Mesenchymal stem cell (in vitro differentiated cells and primary cell): ENCODE measurements at regions not wholly inside any gene's neighbourhood (a gene's known extent, or its start where the extent isn't known, plus 50 kb on each side); places are given as distances from the start of the nearest gene placed in this dataset.

Source experiments
- DNase-seq: peaks from one replicate; pipeline ENCODE4 v3.0.0-alpha.2; 2013
- H2AFZ ChIP-seq: one replicate; pipeline ENCODE4 v1.6.1; 2013; ENCODE audit warnings: low read depth, mild to moderate bottlenecking, control low read depth, inconsistent platforms, low read length, moderate library complexity
- H2AK5ac ChIP-seq: 2 replicates; pipeline ENCODE4 v1.6.1; 2013; ENCODE audit warnings: low read length, moderate library complexity, mild to moderate bottlenecking, inconsistent platforms; ENCODE audit not compliant: severe bottlenecking
- H2BK120ac ChIP-seq: one replicate; pipeline ENCODE4 v1.6.1; 2013; ENCODE audit warnings: low read depth, mild to moderate bottlenecking, inconsistent platforms, low read length, moderate library complexity
- H2BK12ac ChIP-seq, 2 experiments: one replicate each; pipeline ENCODE4 v1.6.1; 2013; ENCODE audit warnings: inconsistent platforms in 2 of 2, low read length in 2 of 2, mild to moderate bottlenecking in 2 of 2, moderate library complexity in 2 of 2, control low read depth in 1 of 2
- H2BK15ac ChIP-seq: one replicate; pipeline ENCODE4 v1.6.1; 2013; ENCODE audit warnings: mild to moderate bottlenecking, low read depth, inconsistent platforms; ENCODE audit not compliant: poor library complexity, severe bottlenecking
- H2BK5ac ChIP-seq: 2 replicates; pipeline ENCODE4 v1.6.1; 2013; ENCODE audit warnings: low read depth, mild to moderate bottlenecking, low read length, control low read depth, inconsistent platforms; ENCODE audit not compliant: poor library complexity, severe bottlenecking
- H3K14ac ChIP-seq, 2 experiments: one replicate each; pipeline ENCODE4 v1.6.1; 2013; ENCODE audit warnings: inconsistent platforms in 2 of 2, low read length in 2 of 2, control low read depth in 1 of 2, mild to moderate bottlenecking in 1 of 2, moderate library complexity in 1 of 2
- H3K18ac ChIP-seq, 2 experiments: one replicate each; pipeline ENCODE4 v1.6.1; 2013; ENCODE audit warnings: inconsistent platforms in 2 of 2, low read length in 2 of 2, control low read depth in 1 of 2, low read depth in 1 of 2, mild to moderate bottlenecking in 1 of 2
- H3K23ac ChIP-seq, 2 experiments: one replicate each; pipeline ENCODE4 v1.6.1; 2013; ENCODE audit warnings: inconsistent platforms in 2 of 2, low read length in 2 of 2, mild to moderate bottlenecking in 2 of 2, moderate library complexity in 2 of 2, control low read depth in 1 of 2
- H3K27ac ChIP-seq: 2 replicates; pipeline ENCODE4 v1.5.1; 2013; ENCODE audit warnings: mild to moderate bottlenecking, moderate library complexity, low read length, control low read depth, inconsistent platforms; ENCODE audit not compliant: poor library complexity, severe bottlenecking
- H3K27me3 ChIP-seq, 2 experiments: 2 replicates each; pipeline versions ENCODE4 v1.6.1 to v1.7.0; 2013; ENCODE audit warnings: low read length in 2 of 2, mild to moderate bottlenecking in 2 of 2, moderate library complexity in 2 of 2, control low read depth in 1 of 2, inconsistent platforms in 1 of 2; ENCODE audit not compliant: control insufficient read depth in 1 of 2, insufficient read depth in 1 of 2
- H3K36me3 ChIP-seq, 2 experiments: 2 replicates each; pipeline versions ENCODE4 v1.6.1 to v1.7.0; 2013; ENCODE audit warnings: low read length in 2 of 2, control low read depth in 1 of 2, inconsistent platforms in 1 of 2, low read depth in 1 of 2, mild to moderate bottlenecking in 1 of 2; ENCODE audit not compliant: insufficient read depth in 2 of 2, control insufficient read depth in 1 of 2
- H3K4ac ChIP-seq, 2 experiments: one replicate each; pipeline ENCODE4 v1.6.1; 2013; ENCODE audit warnings: inconsistent platforms in 2 of 2, low read length in 2 of 2, mild to moderate bottlenecking in 2 of 2, moderate library complexity in 2 of 2, control low read depth in 1 of 2, low read depth in 1 of 2
- H3K4me1 ChIP-seq: 2 replicates; pipeline ENCODE4 v1.6.1; 2013; ENCODE audit warnings: low read depth, low read length, control low read depth; ENCODE audit not compliant: control insufficient read depth, insufficient read depth
- H3K4me2 ChIP-seq: 2 replicates; pipeline ENCODE4 v1.6.1; 2013; ENCODE audit warnings: low read length, mild to moderate bottlenecking, inconsistent platforms; ENCODE audit not compliant: poor library complexity, severe bottlenecking
- H3K4me3 ChIP-seq, 2 experiments: 2 replicates each; pipeline versions ENCODE4 v1.5.1 to v1.7.0; 2013; ENCODE audit warnings: low read length in 2 of 2, mild to moderate bottlenecking in 2 of 2, control low read depth in 1 of 2, low read depth in 1 of 2; ENCODE audit not compliant: insufficient read depth in 1 of 2
- H3K79me1 ChIP-seq: replicated peaks from 2 replicates; pipeline ENCODE4 v1.6.1; 2013; ENCODE audit warnings: mild to moderate bottlenecking, control low read depth, low read length, inconsistent platforms; ENCODE audit not compliant: poor library complexity, severe bottlenecking
- H3K9ac ChIP-seq: 2 replicates; pipeline ENCODE4 v1.7.0; 2013; ENCODE audit warnings: mild to moderate bottlenecking, low read length, moderate library complexity
- H3K9me3 ChIP-seq: 2 replicates; pipeline ENCODE4 v1.7.0; 2013; ENCODE audit warnings: mild to moderate bottlenecking, low read length; ENCODE audit not compliant: control insufficient read depth
- H4K8ac ChIP-seq: one replicate; pipeline ENCODE4 v1.6.1; 2013; ENCODE audit warnings: inconsistent platforms, mild to moderate bottlenecking, low read length, moderate library complexity
- H4K91ac ChIP-seq: one replicate; pipeline ENCODE4 v1.6.1; 2013; ENCODE audit warnings: mild to moderate bottlenecking, low read length, inconsistent platforms
- WGBS: methylation state at CpG from one replicate; pipeline ENCODE4 v1.1.7; 2013; ENCODE audit warnings: mixed read lengths; 5-methylcytosine and 5-hydroxymethylcytosine counted together

DNA sequence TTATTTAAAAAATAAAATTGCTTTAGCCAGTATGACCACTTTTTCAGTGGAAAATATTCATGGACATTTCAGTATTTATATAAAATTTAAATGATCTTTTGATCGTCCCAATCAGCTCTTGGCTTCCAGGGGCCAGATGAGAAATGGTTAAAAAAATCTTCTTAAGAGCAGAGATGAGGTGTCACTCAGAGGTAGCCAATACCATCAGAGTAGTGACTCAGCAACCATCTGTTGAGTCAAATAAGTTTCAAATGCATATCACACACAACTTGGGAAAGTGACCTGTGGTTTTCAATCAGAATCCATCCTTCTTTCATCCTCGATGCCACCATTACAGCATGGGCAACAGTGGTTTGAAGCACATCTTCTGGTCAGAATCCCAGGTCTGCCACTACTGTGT is 958.8 kb upstream of the NR2F2 start:
- Histone ChIP-seq H3K9me3 (no peaks in the 10 kb centered on the region), H3K27me3 (no peaks in the 10 kb centered on the region), H2BK120ac (no peak overlapping the region), H3K18ac (no peak overlapping the region), H3K9ac (no peak overlapping the region), H4K91ac (no peak overlapping the region), H2BK12ac (no peak overlapping the region), H3K27ac (no peak overlapping the region), H2BK15ac (no peak overlapping the region), H3K4me3 (no peak overlapping the region), H3K4me1 (no peaks in the 10 kb centered on the region), H2AFZ (no peak overlapping the region), H3K36me3 (no peaks in the 10 kb centered on the region), H3K4me2 (no peak overlapping the region), H3K23ac (no peak overlapping the region), H3K14ac (no peak overlapping the region), H2AK5ac (no peak overlapping the region), H3K79me1 (no peaks in the 10 kb centered on the region), H3K4ac (no peak overlapping the region), H2BK5ac (no peak overlapping the region), H4K8ac (peak overlapping the region; percentile 21)
- 88% methylated on average over 2 of the region's 2 CpGs for WGBS
- no peak for DNase-seq

DNA sequence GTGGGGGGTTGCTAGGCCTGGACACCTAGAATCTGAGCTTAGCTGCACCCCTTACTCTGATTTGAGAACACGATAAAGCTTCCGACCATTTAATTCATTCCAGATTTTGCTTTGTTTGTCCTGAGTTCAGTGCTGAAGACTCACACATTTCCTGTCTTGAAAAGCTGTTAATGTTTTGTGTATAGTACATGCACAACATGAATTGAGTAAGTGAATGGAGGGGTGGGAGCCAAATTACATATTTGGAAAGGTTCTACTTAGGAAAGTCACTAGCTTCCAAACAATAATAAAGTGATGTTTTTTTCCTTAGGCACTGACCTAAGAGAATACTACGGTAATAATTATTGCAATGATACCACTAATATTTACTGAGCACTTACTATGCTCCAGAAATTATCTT is 955.2 kb upstream of the NR2F2 start:
- no peak for DNase-seq

DNA sequence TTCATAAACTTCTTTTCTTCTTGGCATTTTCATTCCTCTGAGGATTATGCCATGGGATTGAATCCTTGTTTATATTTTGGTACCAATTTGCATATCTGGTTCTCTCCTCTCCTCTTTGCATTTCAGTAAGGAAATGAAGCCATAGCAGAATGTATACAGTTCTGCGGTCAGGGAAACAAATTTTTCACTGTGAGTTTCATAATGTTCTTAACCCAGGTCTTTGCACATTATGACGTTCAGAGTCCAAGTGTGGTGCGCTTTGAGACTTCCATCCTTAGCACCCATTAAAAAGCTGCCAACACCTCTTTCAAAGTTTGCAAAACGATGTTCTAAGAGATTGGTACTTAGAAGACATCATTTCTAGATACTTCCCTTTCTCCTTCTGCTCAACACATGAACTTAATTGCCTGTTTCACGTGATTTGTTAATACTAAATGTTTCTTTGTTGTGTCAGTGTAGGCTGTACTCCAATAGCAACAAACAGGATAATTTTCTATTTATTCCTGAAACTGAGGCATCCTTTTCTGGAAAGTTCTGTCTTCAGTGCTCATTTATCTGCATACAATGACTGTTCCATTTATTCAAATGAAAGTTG is 953.1 kb upstream of the NR2F2 start:
- Histone ChIP-seq H3K18ac (no peak overlapping the region), H3K23ac (no peak overlapping the region), H3K4ac (no peak overlapping the region), H3K79me1 (no peaks in the 10 kb centered on the region), H3K4me2 (no peak overlapping the region), H3K4me1 (no peaks in the 10 kb centered on the region), H2BK120ac (no peak overlapping the region), H3K27me3 (no peaks in the 10 kb centered on the region), H3K9ac (no peak overlapping the region), H2BK5ac (no peak overlapping the region), H3K14ac (no peak overlapping the region), H4K8ac (no peak overlapping the region), H3K27ac (no peak overlapping the region), H2AFZ (no peak overlapping the region), H4K91ac (no peak overlapping the region), H2BK12ac (no peak overlapping the region), H2AK5ac (no peak overlapping the region), H3K4me3 (no peak overlapping the region), H3K9me3 (no peaks in the 10 kb centered on the region), H3K36me3 (no peaks in the 10 kb centered on the region), H2BK15ac (no peak overlapping the region)
- WGBS, result 92% methylated on average over 4 of the region's 5 CpGs
- peak; percentile 22 for DNase-seq

More for the DNA sequence above, 955.2 kb upstream of the NR2F2 start:
- Histone ChIP-seq H3K14ac (no peak overlapping the region), H2BK5ac (no peak overlapping the region), H3K27me3 (no peaks in the 10 kb centered on the region), H3K4ac (no peak overlapping the region), H2BK15ac (no peak overlapping the region), H3K23ac (no peak overlapping the region), H2BK12ac (peak overlapping the region; percentile 18 to 25), H3K4me3 (no peak overlapping the region), H3K9me3 (no peaks in the 10 kb centered on the region), H4K91ac (no peak overlapping the region), H3K9ac (no peak overlapping the region), H3K27ac (no peak overlapping the region), H3K4me2 (no peak overlapping the region), H3K18ac (no peak overlapping the region), H2AFZ (no peak overlapping the region), H2BK120ac (no peak overlapping the region), H3K36me3 (no peaks in the 10 kb centered on the region), H4K8ac (no peak overlapping the region), H3K79me1 (no peaks in the 10 kb centered on the region), H3K4me1 (no peaks in the 10 kb centered on the region), H2AK5ac (no peak overlapping the region)
- 100% methylated on average over 2 of the region's 3 CpGs for WGBS

GRCh38 chr15:95394186-95395067 is 936.1 kb upstream of the NR2F2 start:
- Histone ChIP-seq H3K18ac (no peak overlapping the region), H2BK12ac (no peak overlapping the region), H3K4me2 (no peak overlapping the region), H3K9me3 (no peaks in the 10 kb centered on the region), H3K27me3 (no peaks in the 10 kb centered on the region), H3K4me1 (no peaks in the 10 kb centered on the region), H2BK15ac (no peak overlapping the region), H3K79me1 (no peaks in the 10 kb centered on the region), H3K4me3 (peak overlapping the region in 1 of 2 experiments; percentile 52), H3K9ac (peak overlapping the region; percentile 61), H2AFZ (no peak overlapping the region), H2BK120ac (no peak overlapping the region), H3K36me3 (no peaks in the 10 kb centered on the region), H3K27ac (peak overlapping the region; percentile 32), H3K23ac (no peak overlapping the region), H3K14ac (no peak overlapping the region), H2BK5ac (no peak overlapping the region), H2AK5ac (no peak overlapping the region), H4K91ac (no peak overlapping the region), H4K8ac (no peak overlapping the region), H3K4ac (no peak overlapping the region)
- WGBS, result 18% methylated on average over 3 of the region's 8 CpGs
- peak; percentile 69 for DNase-seq
